ENCODE measurements at regions not wholly inside any gene's neighbourhood (a gene's known extent, or its start where the extent isn't known, plus 50 kb on each side); places are given as distances from the start of the nearest gene placed in this dataset.

- Histone ChIP-seq H3K9me3 (ENCODE audit: control insufficient read depth, low read depth, low read length) (no peaks in the 10 kb centered on the region), H3K36me3 (ENCODE audit: control insufficient read depth in 2 of 2, extremely low read depth in 1 of 2, insufficient read depth in 2 of 2, low read length in 2 of 2) (no peaks in the 10 kb centered on the region), H3K4me3 (ENCODE audit: control insufficient read depth in 2 of 3, extremely low read depth in 1 of 3, insufficient read depth in 2 of 3, low read depth in 1 of 3, low read length in 3 of 3) (no peak overlapping the region), H3K79me2 (ENCODE audit: control insufficient read depth, insufficient read depth, low read length) (no peaks in the 10 kb centered on the region), H3K4me1 (ENCODE audit: control insufficient read depth, extremely low read depth, insufficient read depth, low read length) (no peaks in the 10 kb centered on the region), H3K9ac (ENCODE audit: control insufficient read depth, extremely low read depth, insufficient read depth, low read length) (no peak overlapping the region), H3K4me2 (ENCODE audit: control insufficient read depth, extremely low read depth, insufficient read depth, low read depth, low read length) (no peak overlapping the region), H3K27me3 (ENCODE audit: control insufficient read depth, extremely low read depth, insufficient read depth, low read length) (no peaks in the 10 kb centered on the region), H3K27ac (ENCODE audit: control insufficient read depth, insufficient read depth, low read length) (no peak overlapping the region), H2AFZ (ENCODE audit: control insufficient read depth, low read length) (no peak overlapping the region), H4K20me1 (ENCODE audit: control insufficient read depth, extremely low read depth, insufficient read depth, low read length) (no peaks in the 10 kb centered on the region), H3K9me1 (ENCODE audit: control insufficient read depth, extremely low read depth, insufficient read depth, low read length) (no peaks in the 10 kb centered on the region)
- DNase-seq (ENCODE audit: low read depth, low spot score) (no peak), FAIRE-seq (no peak)
- TF ChIP-seq EZH2 (IDR thresholded peaks at IDR 0.05; ENCODE audit: low read length) (no peak), CTCF (optimal IDR thresholded peaks at IDR 0.05 in 1 of 3, IDR thresholded peaks at IDR 0.05 in 1 of 3, conservative IDR thresholded peaks at IDR 0.05 in 1 of 3; ENCODE audit: extremely low read depth in 1 of 3, insufficient read depth in 2 of 3, low read length in 3 of 3) (no peak)
- dilution Hi-C loops (cut with MboI; ENCODE audit: extremely low pct_ligation_motif_present, low sequenced_read_pairs) = no loop called here
Observed at GRCh38 chr12:63308671-63309070, 157.7 kb upstream of the AVPR1A start.

GRCh38 chr12:63307849-63308248, 156.8 kb upstream of the AVPR1A start:
- no peaks in the 10 kb centered on the region for H3K9me1 ChIP-seq (ENCODE audit: control insufficient read depth, extremely low read depth, insufficient read depth, low read length)
- no peaks in the 10 kb centered on the region for H3K27me3 ChIP-seq (ENCODE audit: control insufficient read depth, extremely low read depth, insufficient read depth, low read length)
- no peaks in the 10 kb centered on the region for H3K9me3 ChIP-seq (ENCODE audit: control insufficient read depth, low read depth, low read length)
- H3K27ac ChIP-seq (ENCODE audit: control insufficient read depth, insufficient read depth, low read length) = no peak overlapping the region
- FAIRE-seq (no peak), DNase-seq (ENCODE audit: low read depth, low spot score) (no peak)
- H3K4me1 ChIP-seq (ENCODE audit: control insufficient read depth, extremely low read depth, insufficient read depth, low read length) = no peaks in the 10 kb centered on the region
- TF ChIP-seq EZH2 (IDR thresholded peaks at IDR 0.05; ENCODE audit: low read length) = no peak
- no peak for TF ChIP-seq CTCF (optimal IDR thresholded peaks at IDR 0.05 in 1 of 3, IDR thresholded peaks at IDR 0.05 in 1 of 3, conservative IDR thresholded peaks at IDR 0.05 in 1 of 3; ENCODE audit: extremely low read depth in 1 of 3, insufficient read depth in 2 of 3, low read length in 3 of 3)
- H3K79me2 ChIP-seq (ENCODE audit: control insufficient read depth, insufficient read depth, low read length) = no peaks in the 10 kb centered on the region
- no peak overlapping the region for H2AFZ ChIP-seq (ENCODE audit: control insufficient read depth, low read length)
- H3K4me3 ChIP-seq (ENCODE audit: control insufficient read depth in 2 of 3, extremely low read depth in 1 of 3, insufficient read depth in 2 of 3, low read depth in 1 of 3, low read length in 3 of 3) = no peak overlapping the region
- no peaks in the 10 kb centered on the region for H4K20me1 ChIP-seq (ENCODE audit: control insufficient read depth, extremely low read depth, insufficient read depth, low read length)
- H3K4me2 ChIP-seq (ENCODE audit: control insufficient read depth, extremely low read depth, insufficient read depth, low read depth, low read length) = no peak overlapping the region
- dilution Hi-C loops (cut with MboI; ENCODE audit: extremely low pct_ligation_motif_present, low sequenced_read_pairs) = no loop called here
- no peak overlapping the region for H3K9ac ChIP-seq (ENCODE audit: control insufficient read depth, extremely low read depth, insufficient read depth, low read length)
- no peaks in the 10 kb centered on the region for H3K36me3 ChIP-seq (ENCODE audit: control insufficient read depth in 2 of 2, extremely low read depth in 1 of 2, insufficient read depth in 2 of 2, low read length in 2 of 2)
